ENCODE measurements at regions not wholly inside any gene's neighbourhood (a gene's known extent, or its start where the extent isn't known, plus 50 kb on each side); places are given as distances from the start of the nearest gene placed in this dataset.

DNA sequence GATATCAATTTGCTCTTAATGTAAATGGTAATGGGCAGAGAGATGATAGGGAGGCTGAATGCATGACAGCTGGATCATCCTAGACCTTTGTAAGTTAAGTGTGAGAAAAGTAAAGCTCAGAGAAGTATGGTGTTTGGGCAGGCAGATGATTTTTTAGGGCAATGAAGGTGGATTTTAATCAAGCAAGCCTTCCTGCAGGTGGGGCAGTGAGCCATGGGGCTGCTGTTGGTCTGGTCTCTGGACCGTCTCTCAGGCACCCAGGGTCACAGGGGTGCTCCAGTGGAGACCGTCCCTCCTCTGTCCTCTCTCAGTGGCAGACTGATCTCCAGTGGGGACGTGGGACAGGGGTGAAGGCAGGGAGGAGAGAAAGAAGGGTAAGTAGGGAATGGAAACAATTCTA, 69.8 kb upstream of the STK17B start:
- TF ChIP-seq SUZ12 (IDR thresholded peaks at IDR 0.05) (no peak), ELF4 (IDR thresholded peaks at IDR 0.05) (no peak), BHLHE40 (IDR thresholded peaks at IDR 0.05; ENCODE audit: borderline replicate concordance) (no peak), CTBP1 (IDR thresholded peaks at IDR 0.05; ENCODE audit: borderline replicate concordance) (no peak), FOXM1 (IDR thresholded peaks at IDR 0.05; ENCODE audit: borderline replicate concordance) (no peak), TARDBP (IDR thresholded peaks at IDR 0.05) (no peak), FOXA1 (IDR thresholded peaks at IDR 0.05) (no peak)

All from HEK293T (cell line).